ENCODE measurements at regions not wholly inside any gene's neighbourhood (a gene's known extent, or its start where the extent isn't known, plus 50 kb on each side); places are given as distances from the start of the nearest gene placed in this dataset.
"Not testable (repeated sequence)": the region's sequence is repeated elsewhere in the genome, so short reads cannot be mapped to it uniquely, and the experiment has no call there.

GRCh38 chr5:2534970-2535369 lies 216.5 kb downstream of the IRX2 start:
- Mint-ChIP-seq H3K4me1 (peaks cover 20% of the 10 kb centered on the region), H3K36me3 (ENCODE audit: low read depth) (peaks cover 13% of the 10 kb centered on the region), H3K27me3 (ENCODE audit: insufficient read depth, low read depth, poor library complexity) (peaks cover 3% of the 10 kb centered on the region), H3K27ac (no peak overlapping the region), H3K9me3 (peaks cover 14% of the 10 kb centered on the region), H3K4me3 (no peak overlapping the region)
- peaks cover 18% of the 10 kb centered on the region for H3K4me1 ChIP-seq (ENCODE audit: insufficient read depth)
- no peak overlapping the region for H3K4me2 ChIP-seq
- H3F3A ChIP-seq (replicated peaks; ENCODE audit: low read depth) = no peaks in the 10 kb centered on the region
- H3K9me2 ChIP-seq (ENCODE audit: insufficient read depth) = no peaks in the 10 kb centered on the region
- no peaks in the 10 kb centered on the region for H3K27me3 ChIP-seq (ENCODE audit: insufficient read depth)
- H4K20me1 ChIP-seq (replicated peaks; ENCODE audit: insufficient read depth) = no peaks in the 10 kb centered on the region
- no peak for ATAC-seq
- H2AFZ ChIP-seq = no peak overlapping the region
- no peaks in the 10 kb centered on the region for H3K79me2 ChIP-seq (replicated peaks; ENCODE audit: insufficient read depth)
- no peaks in the 10 kb centered on the region; the same call in 1 of the 2 replicates for H3K36me3 ChIP-seq (ENCODE audit: insufficient read depth)
- DNase-seq (ENCODE audit: low spot score) = no peak
- no peak overlapping the region for H3K27ac ChIP-seq (ENCODE audit: low read depth)
- H3K4me3 ChIP-seq = no peak overlapping the region
- TF ChIP-seq ZNF331 (CRISPR knock-in tag; IDR thresholded peaks at IDR 0.05; ENCODE audit: low read depth) (no peak), JUNB (IDR thresholded peaks at IDR 0.05; ENCODE audit: unreplicated experiment) (no peak), ZNF114 (CRISPR knock-in tag; IDR thresholded peaks at IDR 0.05) (no peak), POLR2AphosphoS5 (IDR thresholded peaks at IDR 0.05; ENCODE audit: low read depth) (no peak), REST (IDR thresholded peaks at IDR 0.05; ENCODE audit: unreplicated experiment) (no peak), CREB1 (CRISPR knock-in tag; IDR thresholded peaks at IDR 0.05; ENCODE audit: low read depth) (no peak)

GRCh38 chr5:2534251-2534650 lies 217.2 kb downstream of the IRX2 start:
- no peaks in the 10 kb centered on the region for H4K20me1 ChIP-seq (replicated peaks; ENCODE audit: insufficient read depth)
- H2AFZ ChIP-seq = no peak overlapping the region
- Mint-ChIP-seq H3K4me3 (no peak overlapping the region), H3K9me3 (peaks cover 14% of the 10 kb centered on the region), H3K4me1 (peaks cover 19% of the 10 kb centered on the region), H3K27me3 (ENCODE audit: insufficient read depth, low read depth, poor library complexity) (peaks cover 3% of the 10 kb centered on the region), H3K36me3 (ENCODE audit: low read depth) (peaks cover 13% of the 10 kb centered on the region; the same call in 2 of the 3 replicates), H3K27ac (no peak overlapping the region)
- H3K4me3 ChIP-seq = no peak overlapping the region
- no peaks in the 10 kb centered on the region for H3F3A ChIP-seq (replicated peaks; ENCODE audit: low read depth)
- H3K4me1 ChIP-seq (ENCODE audit: insufficient read depth) = peaks cover 18% of the 10 kb centered on the region
- no peaks in the 10 kb centered on the region for H3K79me2 ChIP-seq (replicated peaks; ENCODE audit: insufficient read depth)
- H3K4me2 ChIP-seq = no peak overlapping the region
- H3K27me3 ChIP-seq (ENCODE audit: insufficient read depth) = no peaks in the 10 kb centered on the region
- no peaks in the 10 kb centered on the region; the same call in 1 of the 2 replicates for H3K36me3 ChIP-seq (ENCODE audit: insufficient read depth)
- no peak for DNase-seq (ENCODE audit: low spot score)
- peak; percentile 97 for TF ChIP-seq ZNF331 (CRISPR knock-in tag; IDR thresholded peaks at IDR 0.05; ENCODE audit: low read depth)
- no peak for TF ChIP-seq ZNF114 (CRISPR knock-in tag; IDR thresholded peaks at IDR 0.05)
- no peak for ATAC-seq
- no peaks in the 10 kb centered on the region for H3K9me2 ChIP-seq (ENCODE audit: insufficient read depth)
- no peak overlapping the region for H3K27ac ChIP-seq (ENCODE audit: low read depth)

- H3K36me3 Mint-ChIP-seq (ENCODE audit: low read depth) = peaks cover 13% of the 10 kb centered on the region; the same call in 2 of the 3 replicates
- H3K9me3 Mint-ChIP-seq = peaks cover 14% of the 10 kb centered on the region
- not testable (repeated sequence) for H3K27me3 Mint-ChIP-seq (ENCODE audit: insufficient read depth, low read depth, poor library complexity)
Measured at GRCh38 chr5:2533848-2534247, 217.6 kb downstream of the IRX2 start.

More at GRCh38 chr5:2533848-2534247, 217.6 kb downstream of the IRX2 start:
- H3K27me3 ChIP-seq (ENCODE audit: insufficient read depth); H3F3A ChIP-seq (replicated peaks; ENCODE audit: low read depth); H3K9me2 ChIP-seq (ENCODE audit: insufficient read depth); H4K20me1 ChIP-seq (replicated peaks; ENCODE audit: insufficient read depth); H3K27ac ChIP-seq (ENCODE audit: low read depth); H2AFZ ChIP-seq; ATAC-seq; H3K4me2 ChIP-seq; H3K27ac Mint-ChIP-seq; H3K79me2 ChIP-seq (replicated peaks; ENCODE audit: insufficient read depth); H3K36me3 ChIP-seq (ENCODE audit: insufficient read depth); H3K4me3 ChIP-seq; DNase-seq (ENCODE audit: low spot score); H3K4me3 Mint-ChIP-seq: not testable (repeated sequence)
- H3K4me1 ChIP-seq (ENCODE audit: insufficient read depth) = peaks cover 18% of the 10 kb centered on the region
- H3K4me1 Mint-ChIP-seq = peaks cover 18% of the 10 kb centered on the region

Data from GM23338 (cell line).